AG04450 (cell line): ENCODE measurements at regions not wholly inside any gene's neighbourhood (a gene's known extent, or its start where the extent isn't known, plus 50 kb on each side); places are given as distances from the start of the nearest gene placed in this dataset.

Experiments
- CTCF ChIA-PET: fragments of 300-600, 350-600 bp; formaldehyde crosslinking; extraction: SDS; loops from one replicate; lab custom pipeline; 2022; ENCODE audit warnings: antibody characterized with exemption, inconsistent platforms; lab: Charles Lee
- POLR2A ChIA-PET: fragments of 350-600 bp; formaldehyde crosslinking; extraction: SDS; loops from one replicate; lab custom pipeline; 2021; ENCODE audit warnings: antibody characterized with exemption, inconsistent platforms; lab: Yijun Ruan, JAX
- DNase-seq: peaks from one replicate; pipeline ENCODE4 v3.0.0-alpha.2; 2011; ENCODE audit warnings: low read depth, low spot score
- H3K27ac ChIP-seq: one replicate; pipeline ENCODE4 v1.5.1; 2012; ENCODE audit warnings: low read depth, low read length, control low read depth
- H3K27me3 ChIP-seq: one replicate; pipeline ENCODE4 v1.6.0; 2012; ENCODE audit warnings: low read length; ENCODE audit not compliant: control insufficient read depth, insufficient read depth
- H3K4me3 ChIP-seq: 2 replicates; pipeline ENCODE4 v1.5.1; 2011; ENCODE audit warnings: mild to moderate bottlenecking, low read depth, low read length, control low read depth
- H3K9me3 ChIP-seq: 2 replicates; pipeline ENCODE4 v1.5.1; 2012; ENCODE audit warnings: low read length; ENCODE audit not compliant: control insufficient read depth, insufficient read depth
- TF ChIP-seq, protein P1 (sequence below): IDR thresholded peaks from 2 replicates; pipeline ENCODE4 v1.5.1; 2011; ENCODE audit warnings: low read depth, low read length, control low read depth, inconsistent platforms

DNA sequence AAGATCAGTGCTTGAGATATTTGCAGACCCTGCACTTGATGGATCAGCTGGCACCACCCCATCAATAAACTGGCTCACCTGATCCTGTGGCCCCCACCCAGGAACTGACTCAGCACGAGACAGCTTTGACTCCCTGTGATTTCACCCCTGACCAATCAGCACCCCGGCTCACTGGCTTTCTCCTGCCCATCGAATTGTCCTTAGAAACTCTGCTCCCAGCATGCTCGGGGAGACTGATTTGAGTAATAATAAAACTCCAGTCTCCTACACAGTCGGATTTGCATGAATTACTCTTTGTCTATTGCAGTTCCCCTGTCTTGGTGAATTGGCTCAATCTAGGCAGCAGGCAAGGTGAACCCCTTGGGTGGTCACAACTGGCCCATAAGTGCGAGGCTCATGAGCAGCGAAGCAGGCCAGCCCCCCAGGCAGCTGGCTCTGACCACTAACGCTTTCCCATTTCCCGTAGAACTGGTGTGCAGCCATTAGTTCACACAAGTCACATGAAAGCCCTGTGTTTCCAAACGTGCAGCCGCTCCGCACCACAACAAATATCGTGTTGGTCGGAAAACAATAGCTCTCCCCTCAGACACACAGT lies 79.6 kb downstream of the RSPH3 start:
- Histone ChIP-seq H3K27ac (no peak overlapping the region), H3K27me3 (no peaks in the 10 kb centered on the region), H3K9me3 (no peaks in the 10 kb centered on the region), H3K4me3 (no peak overlapping the region)
- ChIA-PET CTCF (no interaction called here), POLR2A (no interaction called here)
- TF ChIP-seq, protein P1, sequence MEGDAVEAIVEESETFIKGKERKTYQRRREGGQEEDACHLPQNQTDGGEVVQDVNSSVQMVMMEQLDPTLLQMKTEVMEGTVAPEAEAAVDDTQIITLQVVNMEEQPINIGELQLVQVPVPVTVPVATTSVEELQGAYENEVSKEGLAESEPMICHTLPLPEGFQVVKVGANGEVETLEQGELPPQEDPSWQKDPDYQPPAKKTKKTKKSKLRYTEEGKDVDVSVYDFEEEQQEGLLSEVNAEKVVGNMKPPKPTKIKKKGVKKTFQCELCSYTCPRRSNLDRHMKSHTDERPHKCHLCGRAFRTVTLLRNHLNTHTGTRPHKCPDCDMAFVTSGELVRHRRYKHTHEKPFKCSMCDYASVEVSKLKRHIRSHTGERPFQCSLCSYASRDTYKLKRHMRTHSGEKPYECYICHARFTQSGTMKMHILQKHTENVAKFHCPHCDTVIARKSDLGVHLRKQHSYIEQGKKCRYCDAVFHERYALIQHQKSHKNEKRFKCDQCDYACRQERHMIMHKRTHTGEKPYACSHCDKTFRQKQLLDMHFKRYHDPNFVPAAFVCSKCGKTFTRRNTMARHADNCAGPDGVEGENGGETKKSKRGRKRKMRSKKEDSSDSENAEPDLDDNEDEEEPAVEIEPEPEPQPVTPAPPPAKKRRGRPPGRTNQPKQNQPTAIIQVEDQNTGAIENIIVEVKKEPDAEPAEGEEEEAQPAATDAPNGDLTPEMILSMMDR = no peak
- no peak for DNase-seq

DNA sequence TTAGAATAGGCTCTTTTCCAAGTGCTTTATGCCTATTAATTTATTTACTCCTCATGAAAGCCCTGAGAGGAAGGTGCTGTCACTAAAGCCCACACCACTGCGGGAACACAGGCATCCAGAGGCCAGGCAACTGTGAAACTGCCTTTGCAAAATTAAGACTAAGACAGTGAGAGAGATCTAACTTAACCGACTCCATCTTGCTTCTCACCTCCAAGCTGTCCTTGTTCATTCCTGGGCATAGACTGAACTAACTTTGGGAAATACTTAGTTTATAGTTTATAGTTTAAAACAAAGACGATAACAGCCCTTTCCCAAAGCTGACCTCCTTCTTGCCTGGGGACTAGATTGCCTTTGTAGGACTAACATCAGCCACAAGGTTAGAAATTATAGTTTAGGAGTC lies 80.1 kb downstream of the RSPH3 start:
- no peak for DNase-seq
- ChIA-PET POLR2A (no interaction called here), CTCF (no interaction called here)
- Histone ChIP-seq H3K27me3 (no peaks in the 10 kb centered on the region), H3K4me3 (no peak overlapping the region), H3K27ac (no peak overlapping the region), H3K9me3 (no peaks in the 10 kb centered on the region)
- TF ChIP-seq, protein P1 = no peak

DNA sequence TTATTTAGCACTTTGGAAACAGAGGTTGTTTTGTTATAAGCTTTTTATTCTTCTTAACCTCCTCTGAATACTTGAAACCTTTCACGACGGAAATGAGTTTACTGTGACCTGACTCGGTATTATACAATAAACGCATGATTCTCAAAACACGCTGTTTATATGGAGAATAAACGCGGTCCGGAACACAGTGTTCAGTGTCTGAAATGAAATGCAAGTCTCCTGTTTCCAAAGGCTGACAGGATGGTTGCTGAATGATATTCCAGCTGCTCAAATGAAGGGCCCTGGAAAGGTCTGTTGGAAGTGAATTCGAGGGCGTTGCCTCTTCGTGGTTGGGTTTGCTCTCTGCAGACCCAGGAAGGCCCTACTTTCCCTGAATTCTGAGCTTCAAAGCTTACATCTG lies 83.4 kb downstream of the RSPH3 start:
- no peaks in the 10 kb centered on the region for H3K27me3 ChIP-seq
- DNase-seq = no peak
- no peaks in the 10 kb centered on the region for H3K9me3 ChIP-seq
- TF ChIP-seq, protein P1 = no peak
- CTCF ChIA-PET = interaction anchor here (0.6 to 0.7 kb wide), 2 partner anchors 21 to 55 kb away, joined by 3 read pairs; no protein-coding TSS in a partner anchor
- POLR2A ChIA-PET = no interaction called here
- no peak overlapping the region for H3K4me3 ChIP-seq
- H3K27ac ChIP-seq = no peak overlapping the region

DNA sequence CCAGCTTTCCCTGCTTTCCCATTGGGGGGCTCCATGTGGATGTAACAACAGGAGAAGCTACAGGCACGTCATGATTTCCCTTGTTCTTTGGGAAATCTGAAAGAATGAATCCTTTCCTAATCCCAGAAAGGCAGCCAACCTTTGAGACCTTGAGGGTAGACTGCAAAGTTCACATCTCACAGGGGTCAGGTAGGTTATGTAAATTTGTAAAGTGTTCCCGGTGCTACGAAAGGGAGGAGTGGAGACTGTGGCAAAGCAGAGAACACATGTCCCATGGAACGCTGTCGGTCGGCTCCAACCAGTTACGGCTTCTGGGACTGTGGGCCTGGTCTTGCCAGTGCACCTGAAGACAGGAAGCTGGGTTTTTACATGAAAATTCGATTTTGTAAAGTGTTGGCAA lies 85.1 kb downstream of the RSPH3 start:
- POLR2A ChIA-PET = no interaction called here

DNA sequence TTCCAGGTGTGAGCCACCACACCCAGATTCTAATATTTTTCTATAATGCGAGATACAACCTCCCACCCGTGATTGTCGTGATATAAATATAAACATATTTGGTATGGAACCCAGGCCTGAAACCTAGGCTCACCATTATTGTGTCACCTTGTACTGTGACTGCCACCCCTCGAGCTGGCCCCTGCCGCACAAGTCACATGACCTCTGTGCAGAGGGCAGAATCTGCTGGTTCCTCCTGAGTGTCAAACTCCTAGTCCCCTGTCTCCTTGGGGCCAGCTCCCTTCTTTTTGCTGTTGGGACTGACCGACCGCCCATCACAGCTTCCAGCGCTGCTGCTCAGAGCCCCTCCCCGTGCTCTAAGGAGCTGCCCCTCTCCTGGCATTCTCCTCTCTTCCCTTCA lies 86.4 kb downstream of the RSPH3 start:
- no peak for DNase-seq
- H3K9me3 ChIP-seq = peaks cover 4% of the 10 kb centered on the region; the same call in 1 of the 2 replicates
- H3K27ac ChIP-seq = no peak overlapping the region
- ChIA-PET POLR2A (no interaction called here), CTCF (no interaction called here)
- H3K27me3 ChIP-seq = no peaks in the 10 kb centered on the region
- H3K4me3 ChIP-seq = no peak overlapping the region
- TF ChIP-seq, protein P1 = no peak

More for the DNA sequence above, 85.1 kb downstream of the RSPH3 start:
- H3K9me3 ChIP-seq = 0 out of 2 replicates have a peak, but pooled peaks cover under 1% of the 10 kb centered on the region
- no peak for DNase-seq
- no peak overlapping the region for H3K27ac ChIP-seq
- CTCF ChIA-PET = no interaction called here
- TF ChIP-seq, protein P1 = no peak
- H3K27me3 ChIP-seq = no peaks in the 10 kb centered on the region
- no peak overlapping the region for H3K4me3 ChIP-seq
